Panc1 (cell line): ENCODE measurements at regions not wholly inside any gene's neighbourhood (a gene's known extent, or its start where the extent isn't known, plus 50 kb on each side); places are given as distances from the start of the nearest gene placed in this dataset.

Experiments
- ATAC-seq: fragments of 200-7000 bp; cut with Tn5 transposase; 2 replicates; pipeline ENCODE4 v1.9.1; 2020; ENCODE audit warnings: mild to moderate bottlenecking, moderate library complexity
- BruUV-seq: library from RNA; stranded (reverse); fragments of 400-500 nt; replicated peaks from 2 replicates; lab custom pipeline; 2021; lab: Mats Ljungman, UMichigan
- CTCF ChIA-PET: fragments of 300-600 bp; sonication (Branson Sonifier 250); formaldehyde crosslinking; loops from one replicate; lab custom pipeline; 2022; ENCODE audit warnings: antibody characterized with exemption; lab: Charles Lee
- POLR2A ChIA-PET: fragments of 300-600 bp; sonication (Branson Sonifier 250); formaldehyde crosslinking; loops from one replicate; lab custom pipeline; 2022; ENCODE audit warnings: antibody characterized with exemption; lab: Charles Lee
- DNase-seq: peaks from one replicate; pipeline ENCODE4 v3.0.0-alpha.2; 2010; ENCODE audit warnings: low read depth, low spot score
- H3K27ac ChIP-seq: 2 replicates; pipeline ENCODE4 v1.5.1; 2011; ENCODE audit warnings: mild to moderate bottlenecking, low read length, inconsistent platforms
- H3K27me3 ChIP-seq: fragments of 200-500 bp; sonication (Bioruptor generic); 2 replicates; pipeline ENCODE4 v1.6.0; 2014; ENCODE audit warnings: low read length, inconsistent platforms; ENCODE audit not compliant: control insufficient read depth, insufficient read depth
- H3K36me3 ChIP-seq: fragments of 200-500 bp; sonication (Bioruptor generic); 2 replicates; pipeline ENCODE4 v1.5.1; 2014; ENCODE audit warnings: inconsistent platforms, mild to moderate bottlenecking, low read length, moderate library complexity; ENCODE audit not compliant: control insufficient read depth, insufficient read depth
- H3K4me1 ChIP-seq: 2 replicates; pipeline ENCODE4 v1.5.1; 2011; ENCODE audit warnings: inconsistent platforms, mild to moderate bottlenecking, low read length, moderate library complexity; ENCODE audit not compliant: control insufficient read depth, insufficient read depth
- H3K4me3 ChIP-seq, 2 experiments: 2 replicates each; pipeline ENCODE4 v1.5.1; 2011 to 2012; ENCODE audit warnings: low read depth in 2 of 2, low read length in 2 of 2, mild to moderate bottlenecking in 2 of 2, inconsistent platforms in 1 of 2, moderate library complexity in 1 of 2
- H3K9me3 ChIP-seq: fragments of 200-500 bp; sonication (Bioruptor generic); 2 replicates; pipeline ENCODE4 v1.5.1; 2014; ENCODE audit warnings: low read depth, mild to moderate bottlenecking, inconsistent platforms, low read length, moderate library complexity; ENCODE audit not compliant: control insufficient read depth, insufficient read depth
- POLR2AphosphoS5 ChIP-seq: IDR thresholded peaks from 2 replicates; pipeline ENCODE4 v1.6.1; 2012; ENCODE audit warnings: mild to moderate bottlenecking, low read depth, low read length, moderate library complexity
- SIN3A ChIP-seq: IDR thresholded peaks from 2 replicates; pipeline ENCODE4 v1.6.1; 2012; ENCODE audit warnings: low read depth, mild to moderate bottlenecking, low read length, moderate library complexity, borderline replicate concordance; ENCODE audit not compliant: insufficient read depth
- TCF7L2 ChIP-seq: IDR thresholded peaks from 2 replicates; pipeline ENCODE4 v1.6.1; 2011; ENCODE audit warnings: mild to moderate bottlenecking, low read depth, low read length, inconsistent platforms
- in situ Hi-C: cut with HindIII; loops from 2 replicates; pipeline ENCODE4 v1.10.0; 2016; ENCODE audit warnings: low sequenced_read_pairs, low pct_unique_long_range_greater_than_20kb
- intact Hi-C: fragments of 100-400 bp; cut with micrococcal nuclease; formaldehyde crosslinking; loops from one replicate; pipeline ENCODE4 v1.10.0; 2022; ENCODE audit not compliant: unreplicated experiment
- TF ChIP-seq, protein P1 (sequence below): fragments of 450-650 bp; IDR thresholded peaks from 2 replicates; pipeline ENCODE4 v1.5.1; 2017; ENCODE audit warnings: mild to moderate bottlenecking
- TF ChIP-seq, protein P2 (sequence below), 2 experiments: IDR thresholded peaks; 2 replicates each; pipeline ENCODE4 v1.6.1; 2011 to 2012; ENCODE audit warnings: low read depth in 2 of 2, control low read depth in 1 of 2, low read length in 1 of 2, mild to moderate bottlenecking in 1 of 2, moderate library complexity in 1 of 2; ENCODE audit not compliant: insufficient read depth in 1 of 2

DNA sequence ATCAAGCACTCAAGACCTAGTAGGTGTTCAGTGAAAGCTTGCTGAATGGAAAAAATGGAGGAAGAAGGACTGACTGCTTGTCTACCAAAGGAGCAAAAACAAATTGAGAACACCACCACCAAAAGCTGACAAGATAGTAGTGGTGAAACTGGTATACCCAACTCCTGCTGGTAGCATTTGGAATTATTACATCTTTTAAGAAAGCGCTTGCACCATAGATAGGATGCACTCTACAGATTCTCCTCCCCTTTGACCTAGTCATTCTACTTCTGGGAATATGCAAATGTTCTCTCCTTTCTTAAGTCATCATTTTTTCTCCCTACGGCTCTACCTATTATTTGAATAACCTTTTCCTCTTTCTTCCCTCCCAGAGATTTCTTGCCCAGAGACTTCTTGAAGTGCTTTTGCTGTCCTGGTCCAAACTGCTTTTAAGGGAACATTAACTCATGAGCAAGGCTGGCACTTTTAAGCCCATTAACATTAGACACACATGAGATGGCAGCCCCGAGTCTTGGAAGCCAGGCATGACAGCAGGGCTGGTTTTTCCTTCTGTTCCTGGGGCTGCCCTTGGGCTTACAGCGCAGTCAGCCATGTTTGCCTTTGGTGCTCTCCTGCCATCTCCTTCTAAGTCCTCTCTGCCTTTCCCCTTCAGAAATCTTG, 75.0 kb upstream of the TLE3 start:
- TF ChIP-seq, protein P1, sequence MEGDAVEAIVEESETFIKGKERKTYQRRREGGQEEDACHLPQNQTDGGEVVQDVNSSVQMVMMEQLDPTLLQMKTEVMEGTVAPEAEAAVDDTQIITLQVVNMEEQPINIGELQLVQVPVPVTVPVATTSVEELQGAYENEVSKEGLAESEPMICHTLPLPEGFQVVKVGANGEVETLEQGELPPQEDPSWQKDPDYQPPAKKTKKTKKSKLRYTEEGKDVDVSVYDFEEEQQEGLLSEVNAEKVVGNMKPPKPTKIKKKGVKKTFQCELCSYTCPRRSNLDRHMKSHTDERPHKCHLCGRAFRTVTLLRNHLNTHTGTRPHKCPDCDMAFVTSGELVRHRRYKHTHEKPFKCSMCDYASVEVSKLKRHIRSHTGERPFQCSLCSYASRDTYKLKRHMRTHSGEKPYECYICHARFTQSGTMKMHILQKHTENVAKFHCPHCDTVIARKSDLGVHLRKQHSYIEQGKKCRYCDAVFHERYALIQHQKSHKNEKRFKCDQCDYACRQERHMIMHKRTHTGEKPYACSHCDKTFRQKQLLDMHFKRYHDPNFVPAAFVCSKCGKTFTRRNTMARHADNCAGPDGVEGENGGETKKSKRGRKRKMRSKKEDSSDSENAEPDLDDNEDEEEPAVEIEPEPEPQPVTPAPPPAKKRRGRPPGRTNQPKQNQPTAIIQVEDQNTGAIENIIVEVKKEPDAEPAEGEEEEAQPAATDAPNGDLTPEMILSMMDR, result no peak
- TF ChIP-seq, protein P2, sequence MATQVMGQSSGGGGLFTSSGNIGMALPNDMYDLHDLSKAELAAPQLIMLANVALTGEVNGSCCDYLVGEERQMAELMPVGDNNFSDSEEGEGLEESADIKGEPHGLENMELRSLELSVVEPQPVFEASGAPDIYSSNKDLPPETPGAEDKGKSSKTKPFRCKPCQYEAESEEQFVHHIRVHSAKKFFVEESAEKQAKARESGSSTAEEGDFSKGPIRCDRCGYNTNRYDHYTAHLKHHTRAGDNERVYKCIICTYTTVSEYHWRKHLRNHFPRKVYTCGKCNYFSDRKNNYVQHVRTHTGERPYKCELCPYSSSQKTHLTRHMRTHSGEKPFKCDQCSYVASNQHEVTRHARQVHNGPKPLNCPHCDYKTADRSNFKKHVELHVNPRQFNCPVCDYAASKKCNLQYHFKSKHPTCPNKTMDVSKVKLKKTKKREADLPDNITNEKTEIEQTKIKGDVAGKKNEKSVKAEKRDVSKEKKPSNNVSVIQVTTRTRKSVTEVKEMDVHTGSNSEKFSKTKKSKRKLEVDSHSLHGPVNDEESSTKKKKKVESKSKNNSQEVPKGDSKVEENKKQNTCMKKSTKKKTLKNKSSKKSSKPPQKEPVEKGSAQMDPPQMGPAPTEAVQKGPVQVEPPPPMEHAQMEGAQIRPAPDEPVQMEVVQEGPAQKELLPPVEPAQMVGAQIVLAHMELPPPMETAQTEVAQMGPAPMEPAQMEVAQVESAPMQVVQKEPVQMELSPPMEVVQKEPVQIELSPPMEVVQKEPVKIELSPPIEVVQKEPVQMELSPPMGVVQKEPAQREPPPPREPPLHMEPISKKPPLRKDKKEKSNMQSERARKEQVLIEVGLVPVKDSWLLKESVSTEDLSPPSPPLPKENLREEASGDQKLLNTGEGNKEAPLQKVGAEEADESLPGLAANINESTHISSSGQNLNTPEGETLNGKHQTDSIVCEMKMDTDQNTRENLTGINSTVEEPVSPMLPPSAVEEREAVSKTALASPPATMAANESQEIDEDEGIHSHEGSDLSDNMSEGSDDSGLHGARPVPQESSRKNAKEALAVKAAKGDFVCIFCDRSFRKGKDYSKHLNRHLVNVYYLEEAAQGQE (IDR thresholded peaks at IDR 0.05; ENCODE audit: insufficient read depth in 1 of 2, low read depth in 2 of 2, low read length in 1 of 2), result no peak
- TF ChIP-seq SIN3A, result no peak
- no peak for TF ChIP-seq TCF7L2
- TF ChIP-seq POLR2AphosphoS5, result no peak
- ATAC-seq (no peak), DNase-seq (no peak)
- CTCF ChIA-PET, result no interaction called here
- Histone ChIP-seq H3K27ac (no peak overlapping the region), H3K4me1 (no peaks in the 10 kb centered on the region), H3K27me3 (no peaks in the 10 kb centered on the region), H3K36me3 (no peaks in the 10 kb centered on the region), H3K4me3 (no peak overlapping the region), H3K9me3 (no peaks in the 10 kb centered on the region)
- in situ Hi-C loops (no loop called here), intact Hi-C loops (no loop called here)
- POLR2A ChIA-PET, result no interaction called here
- no TSS peak for BruUV-seq

DNA sequence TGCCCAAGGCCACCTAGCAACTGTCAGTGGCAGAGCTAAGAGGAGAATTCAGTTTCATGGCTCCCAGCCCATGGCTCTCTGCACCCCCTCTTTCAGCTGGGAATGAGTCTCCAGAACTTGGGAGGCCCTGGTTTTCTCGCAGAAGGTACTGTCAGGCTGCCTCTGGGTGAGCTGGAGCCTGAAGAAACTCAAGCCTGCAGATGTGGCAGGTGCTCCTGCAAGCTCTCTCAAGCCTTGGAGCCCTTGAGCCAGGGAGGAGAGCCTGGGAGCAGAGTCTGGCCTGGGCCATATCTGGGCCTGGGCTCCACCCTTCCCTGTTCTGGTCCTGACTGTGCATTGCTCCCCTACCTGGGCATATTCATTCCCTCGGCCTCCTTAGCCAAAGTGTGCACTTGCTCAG, 74.4 kb upstream of the TLE3 start:
- CTCF ChIA-PET, result no interaction called here
- in situ Hi-C loops, result no loop called here
- H3K4me3 ChIP-seq, result no peak overlapping the region
- no peaks in the 10 kb centered on the region for H3K4me1 ChIP-seq
- no TSS peak for BruUV-seq
- no peaks in the 10 kb centered on the region for H3K36me3 ChIP-seq
- H3K27me3 ChIP-seq, result no peaks in the 10 kb centered on the region
- intact Hi-C loops, result no loop called here
- no peak overlapping the region for H3K27ac ChIP-seq
- no peak for DNase-seq
- TF ChIP-seq, protein P2 (IDR thresholded peaks at IDR 0.05; ENCODE audit: insufficient read depth in 1 of 2, low read depth in 2 of 2, low read length in 1 of 2), result no peak
- TF ChIP-seq SIN3A, result no peak
- no peak for TF ChIP-seq TCF7L2
- TF ChIP-seq POLR2AphosphoS5, result no peak
- TF ChIP-seq, protein P1, result no peak
- POLR2A ChIA-PET, result no interaction called here
- no peak for ATAC-seq
- no peaks in the 10 kb centered on the region for H3K9me3 ChIP-seq
